Suprapubic skin (tissue), 4 donors: ENCODE measurements at regions not wholly inside any gene's neighbourhood (a gene's known extent, or its start where the extent isn't known, plus 50 kb on each side); places are given as distances from the start of the nearest gene placed in this dataset.

Source experiments
- EP300 ChIP-seq: sonication (generic); formaldehyde crosslinking; IDR thresholded peaks from one replicate; pipeline ENCODE4 v1.6.1; 2017; ENCODE audit warnings: antibody characterized with exemption
- POLR2A ChIP-seq, 2 donors: fragments of 450-650 bp; IDR thresholded peaks; one replicate each; pipeline ENCODE4 v1.6.1; 2017; ENCODE audit warnings: antibody characterized with exemption in 2 of 2, mild to moderate bottlenecking in 2 of 2, moderate library complexity in 2 of 2
- POLR2AphosphoS5 ChIP-seq, 3 donors: sonication (generic); formaldehyde crosslinking; IDR thresholded peaks; one replicate each; pipeline ENCODE4 v1.6.1; 2017; ENCODE audit warnings: antibody characterized with exemption in 3 of 3
- TF ChIP-seq, protein P1 (sequence below), 2 donors: fragments of 200-600 bp in 1 of 2; fragments of 450-650 bp in 1 of 2; sonication (generic) in 1 of 2; IDR thresholded peaks; one replicate each; pipeline ENCODE4 v1.5.1; 2016 to 2019; ENCODE audit warnings: antibody characterized with exemption in 2 of 2, mild to moderate bottlenecking in 1 of 2, moderate library complexity in 1 of 2

DNA sequence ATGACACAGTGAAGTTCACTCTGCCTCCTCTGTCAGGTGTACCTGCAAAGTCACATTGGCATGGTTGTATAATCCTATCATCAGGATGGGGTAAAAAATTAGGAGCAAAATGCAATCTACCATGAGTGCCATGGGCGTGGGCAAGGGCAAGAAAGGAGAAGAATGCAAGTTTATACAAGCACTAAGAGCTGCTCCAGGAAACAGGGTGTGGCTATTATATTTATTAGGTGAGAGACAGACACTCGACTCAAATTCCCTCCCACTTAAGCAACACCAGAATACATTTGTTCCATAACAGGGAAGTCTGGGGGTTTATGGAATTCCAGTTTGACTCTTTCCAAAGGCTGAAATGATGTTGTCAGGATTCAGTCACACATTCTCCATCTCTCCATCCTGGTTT, 378.8 kb downstream of the BCOR start:
- TF ChIP-seq, protein P1, sequence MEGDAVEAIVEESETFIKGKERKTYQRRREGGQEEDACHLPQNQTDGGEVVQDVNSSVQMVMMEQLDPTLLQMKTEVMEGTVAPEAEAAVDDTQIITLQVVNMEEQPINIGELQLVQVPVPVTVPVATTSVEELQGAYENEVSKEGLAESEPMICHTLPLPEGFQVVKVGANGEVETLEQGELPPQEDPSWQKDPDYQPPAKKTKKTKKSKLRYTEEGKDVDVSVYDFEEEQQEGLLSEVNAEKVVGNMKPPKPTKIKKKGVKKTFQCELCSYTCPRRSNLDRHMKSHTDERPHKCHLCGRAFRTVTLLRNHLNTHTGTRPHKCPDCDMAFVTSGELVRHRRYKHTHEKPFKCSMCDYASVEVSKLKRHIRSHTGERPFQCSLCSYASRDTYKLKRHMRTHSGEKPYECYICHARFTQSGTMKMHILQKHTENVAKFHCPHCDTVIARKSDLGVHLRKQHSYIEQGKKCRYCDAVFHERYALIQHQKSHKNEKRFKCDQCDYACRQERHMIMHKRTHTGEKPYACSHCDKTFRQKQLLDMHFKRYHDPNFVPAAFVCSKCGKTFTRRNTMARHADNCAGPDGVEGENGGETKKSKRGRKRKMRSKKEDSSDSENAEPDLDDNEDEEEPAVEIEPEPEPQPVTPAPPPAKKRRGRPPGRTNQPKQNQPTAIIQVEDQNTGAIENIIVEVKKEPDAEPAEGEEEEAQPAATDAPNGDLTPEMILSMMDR (IDR thresholded peaks at IDR 0.05) = no peak
- TF ChIP-seq POLR2A (IDR thresholded peaks at IDR 0.05) (no peak), POLR2AphosphoS5 (IDR thresholded peaks at IDR 0.05) (no peak), EP300 (no peak)
